ENCODE measurements at regions not wholly inside any gene's neighbourhood (a gene's known extent, or its start where the extent isn't known, plus 50 kb on each side); places are given as distances from the start of the nearest gene placed in this dataset.

GRCh38 chrX:149198980-149199732, 305.9 kb downstream of the IDS start:
- TF ChIP-seq CTCF (IDR thresholded peaks at IDR 0.05) = no peak
- ATAC-seq (ENCODE audit: low FRiP score) (no peak), DNase-seq (ENCODE audit: low spot score) (no peak)

GRCh38 chrX:149185087-149185486, 320.0 kb downstream of the IDS start:
- no peak for TF ChIP-seq CTCF (IDR thresholded peaks at IDR 0.05)
- DNase-seq (ENCODE audit: low spot score) = no peak
- ATAC-seq (ENCODE audit: low FRiP score) = no peak

DNA sequence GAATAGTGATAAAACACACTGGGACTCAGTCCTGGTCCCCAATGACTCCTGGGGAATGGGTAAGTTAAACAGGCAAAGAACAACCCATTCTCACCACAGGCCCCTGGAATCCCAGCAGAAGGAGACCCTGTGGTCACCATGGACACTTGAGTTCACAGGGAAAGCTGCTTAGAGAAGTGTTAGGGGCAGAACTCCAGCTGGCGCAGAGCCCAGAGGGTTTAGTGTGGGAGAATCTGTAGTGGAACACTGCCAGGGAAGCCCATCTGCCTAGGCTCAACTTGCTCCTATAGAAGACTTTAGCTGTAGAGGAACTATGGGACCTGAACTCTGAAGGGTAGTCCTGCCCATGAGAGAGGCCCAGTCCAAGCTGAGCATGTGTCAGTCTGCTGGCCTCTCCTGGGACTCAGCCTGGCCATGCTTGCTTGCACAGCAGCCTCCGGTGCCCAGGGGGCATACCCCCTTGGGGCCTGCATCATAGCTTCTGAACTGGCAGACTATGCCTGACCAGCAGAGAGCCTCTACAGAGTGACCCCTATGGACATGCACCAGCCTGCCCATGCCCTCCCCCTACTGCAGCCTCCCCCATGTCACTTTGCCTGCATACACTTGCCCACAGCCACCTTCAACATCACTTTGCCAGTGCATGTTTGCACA, 343.5 kb downstream of the IDS start:
- TF ChIP-seq CTCF (IDR thresholded peaks at IDR 0.05) = no peak
- no peak for ATAC-seq (ENCODE audit: low FRiP score)
- no peak for DNase-seq (ENCODE audit: low spot score)

GRCh38 chrX:149157976-149158375, 347.1 kb downstream of the IDS start:
- DNase-seq (ENCODE audit: low spot score) (no peak), ATAC-seq (ENCODE audit: low FRiP score) (no peak)
- no peak for TF ChIP-seq CTCF (IDR thresholded peaks at IDR 0.05)

- no peak for ATAC-seq (ENCODE audit: low FRiP score)
- no peak for DNase-seq (ENCODE audit: low spot score)
- TF ChIP-seq CTCF (IDR thresholded peaks at IDR 0.05) = no peak
These were observed 352.2 kb downstream of the IDS start for GRCh38 chrX:149152941-149153340.

GRCh38 chrX:149151805-149152757, 353.0 kb downstream of the IDS start:
- DNase-seq (ENCODE audit: low spot score) (no peak), ATAC-seq (ENCODE audit: low FRiP score) (no peak)
- TF ChIP-seq CTCF (IDR thresholded peaks at IDR 0.05) = no peak
